Right renal pelvis (tissue), 4 donors: ENCODE measurements at regions not wholly inside any gene's neighbourhood (a gene's known extent, or its start where the extent isn't known, plus 50 kb on each side); places are given as distances from the start of the nearest gene placed in this dataset.
"Not testable (repeated sequence)": the region's sequence is repeated elsewhere in the genome, so short reads cannot be mapped to it uniquely, and the experiment has no call there.

ENCODE experiments used
- DNase-seq, 4 donors: peaks; one replicate each; pipeline ENCODE4 v3.0.0-alpha.2; 2013; ENCODE audit warnings: low read depth in 4 of 4, low spot score in 3 of 4, missing footprints in 1 of 4

- DNase-seq = no peak
These were observed 254.6 kb upstream of the ATP5MC3 start for GRCh38 chr2:175436076-175436475.

GRCh38 chr2:175435012-175435411 is 253.5 kb upstream of the ATP5MC3 start:
- DNase-seq = no peak

GRCh38 chr2:175432793-175433192 is 251.3 kb upstream of the ATP5MC3 start:
- DNase-seq = no peak

GRCh38 chr2:175432021-175432420 is 250.5 kb upstream of the ATP5MC3 start:
- peak in 1 of 4 donors; percentile 20 for DNase-seq

GRCh38 chr2:175431101-175431946 is 249.8 kb upstream of the ATP5MC3 start:
- DNase-seq = no peak

- no peak for DNase-seq
These were observed 248.7 kb upstream of the ATP5MC3 start for GRCh38 chr2:175430236-175430635.

- DNase-seq = no peak
These were observed 236.8 kb upstream of the ATP5MC3 start for GRCh38 chr2:175418224-175418835.

GRCh38 chr2:175414882-175415487 is 233.5 kb upstream of the ATP5MC3 start:
- DNase-seq = peak; percentile 36 to 55 (median 46)

GRCh38 chr2:175414191-175414881 is 232.8 kb upstream of the ATP5MC3 start:
- DNase-seq = no peak

- not testable (repeated sequence) for DNase-seq
These were observed 229.4 kb upstream of the ATP5MC3 start for GRCh38 chr2:175410941-175411340.

- no peak for DNase-seq
These were observed 223.3 kb upstream of the ATP5MC3 start for GRCh38 chr2:175404839-175405238.

GRCh38 chr2:175403599-175404221 is 222.2 kb upstream of the ATP5MC3 start:
- DNase-seq = no peak

GRCh38 chr2:175402571-175402970 is 221.1 kb upstream of the ATP5MC3 start:
- DNase-seq = no peak

- no peak for DNase-seq
These were observed 220.5 kb upstream of the ATP5MC3 start for GRCh38 chr2:175401956-175402469.

GRCh38 chr2:175400975-175401374 is 219.5 kb upstream of the ATP5MC3 start:
- DNase-seq = no peak

GRCh38 chr2:175399326-175399725 is 217.8 kb upstream of the ATP5MC3 start:
- no peak for DNase-seq

GRCh38 chr2:175398848-175399247 is 217.3 kb upstream of the ATP5MC3 start:
- no peak for DNase-seq

- DNase-seq = no peak
These were observed 215.2 kb upstream of the ATP5MC3 start for GRCh38 chr2:175396696-175397095.

- DNase-seq = no peak
These were observed 212.3 kb upstream of the ATP5MC3 start for GRCh38 chr2:175393851-175394250.

GRCh38 chr2:175383286-175383685 is 201.8 kb upstream of the ATP5MC3 start:
- no peak for DNase-seq
